HCT116 (cell line): ENCODE measurements at regions not wholly inside any gene's neighbourhood (a gene's known extent, or its start where the extent isn't known, plus 50 kb on each side); places are given as distances from the start of the nearest gene placed in this dataset.

Experiments
- ATAC-seq: fragments of 200-7000 bp; cut with Tn5 transposase; 2 replicates; pipeline ENCODE4 v1.9.1; 2020; ENCODE audit warnings: mild to moderate bottlenecking, moderate library complexity
- BruUV-seq: library from RNA; stranded (reverse); fragments of 400-500 nt; replicated peaks from 2 replicates; lab custom pipeline; 2021; lab: Mats Ljungman, UMichigan
- CTCF ChIA-PET: fragments of 300-600 bp; sonication (Branson Sonifier 250); formaldehyde crosslinking; loops from one replicate; lab custom pipeline; 2021; ENCODE audit warnings: antibody characterized with exemption; lab: Charles Lee
- POLR2A ChIA-PET: fragments of 300-600, 350-600 bp; sonication (Branson Sonifier 250); formaldehyde crosslinking; loops from one replicate; lab custom pipeline; 2021; ENCODE audit warnings: antibody characterized with exemption; lab: Charles Lee
- RAD21 ChIA-PET, 2 experiments: fragments of 300-600 bp; sonication (Branson Sonifier 250); formaldehyde crosslinking; loops; one replicate each; lab custom pipeline; 2023; ENCODE audit warnings: low total read pairs in 2 of 2; ENCODE audit not compliant: uncharacterized antibody in 2 of 2, unreplicated experiment in 2 of 2, low non-redundant PET in 1 of 2; lab: Charles Lee
- DNase-seq: peaks from one replicate; pipeline ENCODE4 v3.0.0-alpha.2; 2010; ENCODE audit warnings: low read depth, low spot score
- H2AFZ ChIP-seq: fragments of 200-600 bp; shearing (Covaris generic), sonication (generic); 2 replicates; pipeline ENCODE4 v1.6.1; 2017; ENCODE audit warnings: low read depth, mixed run types, mixed read lengths, antibody characterized with exemption, low read length; ENCODE audit not compliant: poor library complexity, severe bottlenecking
- H3K27ac ChIP-seq: 2 replicates; pipeline ENCODE4 v1.5.1; 2012; ENCODE audit warnings: low read depth, low read length
- H3K27me3 ChIP-seq: fragments of 200-600 bp; sonication (generic); 2 replicates; pipeline ENCODE4 v1.6.1; 2016; ENCODE audit warnings: mixed run types, low read length, mixed read lengths; ENCODE audit not compliant: insufficient read depth
- H3K36me3 ChIP-seq, 2 experiments: fragments of 200-500 bp in 1 of 2; fragments of 200-600 bp in 1 of 2; sonication (Bioruptor generic) in 1 of 2; sonication (generic) in 1 of 2; 2 replicates each; pipeline versions ENCODE4 v1.5.1 to v1.6.1; 2014 to 2016; ENCODE audit warnings: low read length in 2 of 2, inconsistent platforms in 1 of 2, mixed read lengths in 1 of 2, mixed run types in 1 of 2; ENCODE audit not compliant: insufficient read depth in 2 of 2, control insufficient read depth in 1 of 2
- H3K4me1 ChIP-seq, 2 experiments: fragments of 200-600 bp in 1 of 2; sonication (generic) in 1 of 2; 2 replicates each; pipeline versions ENCODE4 v1.5.1 to v1.6.1; 2012 to 2017; ENCODE audit warnings: low read length in 2 of 2, inconsistent platforms in 1 of 2, mild to moderate bottlenecking in 1 of 2, mixed read lengths in 1 of 2, mixed run types in 1 of 2, moderate library complexity in 1 of 2; ENCODE audit not compliant: insufficient read depth in 2 of 2, control insufficient read depth in 1 of 2
- H3K4me2 ChIP-seq: fragments of 200-600 bp; sonication (generic); 2 replicates; pipeline ENCODE4 v1.6.1; 2017; ENCODE audit warnings: mixed run types, low read length, mixed read lengths
- H3K4me3 ChIP-seq, 2 experiments: fragments of 200-600 bp in 1 of 2; sonication (generic) in 1 of 2; replicated peaks in 1 of 2; 2 replicates each; pipeline ENCODE4 v1.5.1; 2011 to 2016; ENCODE audit warnings: low read length in 2 of 2, control low read depth in 1 of 2, low read depth in 1 of 2, mild to moderate bottlenecking in 1 of 2, mixed read lengths in 1 of 2, mixed run types in 1 of 2
- H3K79me2 ChIP-seq: fragments of 200-600 bp; sonication (generic); 2 replicates; pipeline ENCODE4 v1.6.1; 2017; ENCODE audit warnings: mild to moderate bottlenecking, mixed run types, low read length, moderate library complexity, mixed read lengths; ENCODE audit not compliant: insufficient read depth
- H3K9ac ChIP-seq: fragments of 200-600 bp; sonication (generic); 2 replicates; pipeline ENCODE4 v1.6.1; 2016; ENCODE audit warnings: low read length, mixed read lengths
- H3K9me2 ChIP-seq: fragments of 200-600 bp; sonication (generic), shearing (Covaris generic); 2 replicates; pipeline ENCODE4 v1.6.1; 2017; ENCODE audit warnings: mixed run types, mild to moderate bottlenecking, moderate library complexity; ENCODE audit not compliant: insufficient read depth
- H3K9me3 ChIP-seq, 2 experiments: fragments of 200-500 bp in 1 of 2; fragments of 200-600 bp in 1 of 2; sonication (Bioruptor generic) in 1 of 2; sonication (generic) in 1 of 2; 2 replicates each; pipeline ENCODE4 v1.6.1; 2014 to 2017; ENCODE audit warnings: low read length in 2 of 2, mixed read lengths in 2 of 2, inconsistent platforms in 1 of 2, low read depth in 1 of 2, mild to moderate bottlenecking in 1 of 2, mixed run types in 1 of 2, moderate library complexity in 1 of 2; ENCODE audit not compliant: control insufficient read depth in 1 of 2, insufficient read depth in 1 of 2
- H4K20me1 ChIP-seq: fragments of 200-600 bp; sonication (generic), shearing (Covaris generic); 2 replicates; pipeline ENCODE4 v1.6.1; 2017; ENCODE audit warnings: mixed run types, mild to moderate bottlenecking, moderate library complexity; ENCODE audit not compliant: insufficient read depth
- ELF1 ChIP-seq: IDR thresholded peaks from 2 replicates; pipeline ENCODE4 v1.6.1; 2012; ENCODE audit warnings: low read depth, borderline replicate concordance
- EZH2 ChIP-seq: fragments of 200-600 bp; sonication (generic); IDR thresholded peaks from 2 replicates; pipeline ENCODE4 v1.6.1; 2017; ENCODE audit warnings: antibody characterized with exemption, mixed run types
- EZH2phosphoT487 ChIP-seq: fragments of 200-600 bp; IDR thresholded peaks from 2 replicates; pipeline ENCODE4 v1.6.1; 2018; ENCODE audit warnings: antibody characterized with exemption, borderline replicate concordance
- RAD21 ChIP-seq: IDR thresholded peaks from 2 replicates; pipeline ENCODE4 v1.6.1; 2012; ENCODE audit warnings: low read depth, mild to moderate bottlenecking
- SP1 ChIP-seq: IDR thresholded peaks from 2 replicates; pipeline ENCODE4 v1.6.1; 2012; ENCODE audit warnings: low read depth
- SRF ChIP-seq: IDR thresholded peaks from 2 replicates; pipeline ENCODE4 v1.6.1; 2012; ENCODE audit warnings: low read depth
- YY1 ChIP-seq: IDR thresholded peaks from 2 replicates; pipeline ENCODE4 v1.6.1; 2011; ENCODE audit warnings: low read length, low read depth, moderate library complexity, mild to moderate bottlenecking; ENCODE audit not compliant: insufficient replicate concordance; ENCODE audit errors: extremely low read depth
- intact Hi-C: fragments of 100-400 bp; cut with micrococcal nuclease; formaldehyde crosslinking; loops from 2 replicates; pipeline ENCODE4 v1.10.0; 2022
- TF ChIP-seq, protein P1 (sequence below): IDR thresholded peaks from 2 replicates; pipeline ENCODE4 v1.6.1; 2011; ENCODE audit warnings: mild to moderate bottlenecking, low read length, moderate library complexity; ENCODE audit not compliant: insufficient replicate concordance; ENCODE audit errors: extremely low read depth
- TF ChIP-seq, protein P2 (sequence below): IDR thresholded peaks from 2 replicates; pipeline ENCODE4 v1.6.1; 2012; ENCODE audit warnings: low read depth
- TF ChIP-seq, protein P3 (sequence below): IDR thresholded peaks from 2 replicates; pipeline ENCODE4 v1.6.1; 2012
- TF ChIP-seq, protein P4 (sequence below), 3 experiments: fragments of 200-600 bp in 1 of 3; sonication (generic) in 1 of 3; IDR thresholded peaks in 2 of 3; conservative IDR thresholded peaks in 1 of 3; 2 replicates each; pipeline ENCODE4 v1.5.1; 2012 to 2017; ENCODE audit warnings: low read depth in 2 of 3, low read length in 2 of 3, antibody characterized with exemption in 1 of 3, borderline replicate concordance in 1 of 3, control low read depth in 1 of 3, mild to moderate bottlenecking in 1 of 3, mixed read lengths in 1 of 3, mixed run types in 1 of 3, moderate library complexity in 1 of 3; ENCODE audit not compliant: insufficient read depth in 1 of 3

DNA sequence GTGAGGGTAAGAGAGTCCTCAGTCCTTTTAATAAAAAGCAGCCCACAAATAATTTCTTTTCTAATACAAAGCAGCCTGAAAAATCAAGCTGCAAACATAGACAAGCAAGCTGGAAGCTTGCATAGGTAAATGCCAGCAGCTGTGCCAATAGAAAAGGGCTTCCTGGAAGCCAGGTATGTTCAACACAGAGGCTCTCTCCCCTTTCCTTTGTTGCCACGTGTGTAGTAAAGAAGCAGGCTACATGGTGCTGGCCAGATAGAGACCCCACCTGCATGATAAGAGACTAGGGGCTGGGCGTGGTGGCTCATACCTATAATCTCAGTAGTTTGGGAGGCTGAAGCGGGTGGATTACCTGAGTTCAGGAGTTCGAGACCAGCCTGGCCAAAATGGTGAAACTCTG is 50.1 kb upstream of the ERRFI1 start:
- ChIA-PET RAD21 (interaction anchor here in 1 of 2 experiments (0.6 to 1.6 kb wide), 2 partner anchors 35 to 91 kb away, joined by 3 to 4 read pairs; no protein-coding TSS in a partner anchor), POLR2A (interaction anchor here (0.6 to 7.2 kb wide), 24 partner anchors 8 to 128 kb away, joined by 3 to 80 read pairs (median 17); partner anchors contain the start of gene ERRFI1), CTCF (interaction anchor here (2.5 kb wide), 1 partner anchor 46 kb away, joined by 7 read pairs; no protein-coding TSS in a partner anchor)
- peak overlapping the region; percentile 79 for H3K4me2 ChIP-seq
- TF ChIP-seq, protein P1, sequence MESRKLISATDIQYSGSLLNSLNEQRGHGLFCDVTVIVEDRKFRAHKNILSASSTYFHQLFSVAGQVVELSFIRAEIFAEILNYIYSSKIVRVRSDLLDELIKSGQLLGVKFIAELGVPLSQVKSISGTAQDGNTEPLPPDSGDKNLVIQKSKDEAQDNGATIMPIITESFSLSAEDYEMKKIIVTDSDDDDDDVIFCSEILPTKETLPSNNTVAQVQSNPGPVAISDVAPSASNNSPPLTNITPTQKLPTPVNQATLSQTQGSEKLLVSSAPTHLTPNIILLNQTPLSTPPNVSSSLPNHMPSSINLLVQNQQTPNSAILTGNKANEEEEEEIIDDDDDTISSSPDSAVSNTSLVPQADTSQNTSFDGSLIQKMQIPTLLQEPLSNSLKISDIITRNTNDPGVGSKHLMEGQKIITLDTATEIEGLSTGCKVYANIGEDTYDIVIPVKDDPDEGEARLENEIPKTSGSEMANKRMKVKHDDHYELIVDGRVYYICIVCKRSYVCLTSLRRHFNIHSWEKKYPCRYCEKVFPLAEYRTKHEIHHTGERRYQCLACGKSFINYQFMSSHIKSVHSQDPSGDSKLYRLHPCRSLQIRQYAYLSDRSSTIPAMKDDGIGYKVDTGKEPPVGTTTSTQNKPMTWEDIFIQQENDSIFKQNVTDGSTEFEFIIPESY: no peak
- TF ChIP-seq, protein P2, sequence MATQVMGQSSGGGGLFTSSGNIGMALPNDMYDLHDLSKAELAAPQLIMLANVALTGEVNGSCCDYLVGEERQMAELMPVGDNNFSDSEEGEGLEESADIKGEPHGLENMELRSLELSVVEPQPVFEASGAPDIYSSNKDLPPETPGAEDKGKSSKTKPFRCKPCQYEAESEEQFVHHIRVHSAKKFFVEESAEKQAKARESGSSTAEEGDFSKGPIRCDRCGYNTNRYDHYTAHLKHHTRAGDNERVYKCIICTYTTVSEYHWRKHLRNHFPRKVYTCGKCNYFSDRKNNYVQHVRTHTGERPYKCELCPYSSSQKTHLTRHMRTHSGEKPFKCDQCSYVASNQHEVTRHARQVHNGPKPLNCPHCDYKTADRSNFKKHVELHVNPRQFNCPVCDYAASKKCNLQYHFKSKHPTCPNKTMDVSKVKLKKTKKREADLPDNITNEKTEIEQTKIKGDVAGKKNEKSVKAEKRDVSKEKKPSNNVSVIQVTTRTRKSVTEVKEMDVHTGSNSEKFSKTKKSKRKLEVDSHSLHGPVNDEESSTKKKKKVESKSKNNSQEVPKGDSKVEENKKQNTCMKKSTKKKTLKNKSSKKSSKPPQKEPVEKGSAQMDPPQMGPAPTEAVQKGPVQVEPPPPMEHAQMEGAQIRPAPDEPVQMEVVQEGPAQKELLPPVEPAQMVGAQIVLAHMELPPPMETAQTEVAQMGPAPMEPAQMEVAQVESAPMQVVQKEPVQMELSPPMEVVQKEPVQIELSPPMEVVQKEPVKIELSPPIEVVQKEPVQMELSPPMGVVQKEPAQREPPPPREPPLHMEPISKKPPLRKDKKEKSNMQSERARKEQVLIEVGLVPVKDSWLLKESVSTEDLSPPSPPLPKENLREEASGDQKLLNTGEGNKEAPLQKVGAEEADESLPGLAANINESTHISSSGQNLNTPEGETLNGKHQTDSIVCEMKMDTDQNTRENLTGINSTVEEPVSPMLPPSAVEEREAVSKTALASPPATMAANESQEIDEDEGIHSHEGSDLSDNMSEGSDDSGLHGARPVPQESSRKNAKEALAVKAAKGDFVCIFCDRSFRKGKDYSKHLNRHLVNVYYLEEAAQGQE: no peak
- TF ChIP-seq SP1: no peak
- TF ChIP-seq EZH2phosphoT487: no peak
- no peak for TF ChIP-seq EZH2
- TF ChIP-seq ELF1: no peak
- TF ChIP-seq SRF: no peak
- TF ChIP-seq, protein P3, sequence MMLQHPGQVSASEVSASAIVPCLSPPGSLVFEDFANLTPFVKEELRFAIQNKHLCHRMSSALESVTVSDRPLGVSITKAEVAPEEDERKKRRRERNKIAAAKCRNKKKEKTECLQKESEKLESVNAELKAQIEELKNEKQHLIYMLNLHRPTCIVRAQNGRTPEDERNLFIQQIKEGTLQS: no peak
- TF ChIP-seq, protein P4, sequence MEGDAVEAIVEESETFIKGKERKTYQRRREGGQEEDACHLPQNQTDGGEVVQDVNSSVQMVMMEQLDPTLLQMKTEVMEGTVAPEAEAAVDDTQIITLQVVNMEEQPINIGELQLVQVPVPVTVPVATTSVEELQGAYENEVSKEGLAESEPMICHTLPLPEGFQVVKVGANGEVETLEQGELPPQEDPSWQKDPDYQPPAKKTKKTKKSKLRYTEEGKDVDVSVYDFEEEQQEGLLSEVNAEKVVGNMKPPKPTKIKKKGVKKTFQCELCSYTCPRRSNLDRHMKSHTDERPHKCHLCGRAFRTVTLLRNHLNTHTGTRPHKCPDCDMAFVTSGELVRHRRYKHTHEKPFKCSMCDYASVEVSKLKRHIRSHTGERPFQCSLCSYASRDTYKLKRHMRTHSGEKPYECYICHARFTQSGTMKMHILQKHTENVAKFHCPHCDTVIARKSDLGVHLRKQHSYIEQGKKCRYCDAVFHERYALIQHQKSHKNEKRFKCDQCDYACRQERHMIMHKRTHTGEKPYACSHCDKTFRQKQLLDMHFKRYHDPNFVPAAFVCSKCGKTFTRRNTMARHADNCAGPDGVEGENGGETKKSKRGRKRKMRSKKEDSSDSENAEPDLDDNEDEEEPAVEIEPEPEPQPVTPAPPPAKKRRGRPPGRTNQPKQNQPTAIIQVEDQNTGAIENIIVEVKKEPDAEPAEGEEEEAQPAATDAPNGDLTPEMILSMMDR (IDR thresholded peaks at IDR 0.05 in 2 of 3, conservative IDR thresholded peaks at IDR 0.05 in 1 of 3; ENCODE audit: borderline replicate concordance in 1 of 3, insufficient read depth in 1 of 3, low read depth in 2 of 3, low read length in 2 of 3): no peak
- TF ChIP-seq RAD21: no peak
- no peak for TF ChIP-seq YY1
- intact Hi-C loops: loop anchor here (5.0 kb wide), 1 partner anchor 49 kb away; the partner anchor contains the start of gene ERRFI1
- H3K36me3 ChIP-seq: no peaks in the 10 kb centered on the region
- no peaks in the 10 kb centered on the region for H3K9me2 ChIP-seq
- ATAC-seq (no peak), DNase-seq (no peak)
- H3K9me3 ChIP-seq: no peaks in the 10 kb centered on the region
- peaks cover 92 to 99% of the 10 kb centered on the region in 2 experiments for H3K4me1 ChIP-seq
- no peaks in the 10 kb centered on the region for H3K27me3 ChIP-seq
- no TSS peak for BruUV-seq
- no peaks in the 10 kb centered on the region for H3K79me2 ChIP-seq
- peak overlapping the region; percentile 92 for H3K27ac ChIP-seq
- no peak overlapping the region for H2AFZ ChIP-seq
- peak overlapping the region; percentile 66 for H3K9ac ChIP-seq
- H3K4me3 ChIP-seq: no peak overlapping the region
- no peaks in the 10 kb centered on the region for H4K20me1 ChIP-seq
